ENCODE measurements at regions not wholly inside any gene's neighbourhood (a gene's known extent, or its start where the extent isn't known, plus 50 kb on each side); places are given as distances from the start of the nearest gene placed in this dataset.

- TF ChIP-seq SIX5 (IDR thresholded peaks at IDR 0.05; ENCODE audit: low read depth, low read length) (no peak), CTCF (IDR thresholded peaks at IDR 0.05; ENCODE audit: control extremely low read depth in 1 of 3, insufficient read depth in 1 of 3, low read depth in 1 of 3, low read length in 3 of 3) (no peak), POLR2A (IDR thresholded peaks at IDR 0.05; ENCODE audit: control extremely low read depth in 1 of 2, low read depth in 2 of 2, low read length in 2 of 2) (no peak), RAD21 (IDR thresholded peaks at IDR 0.05 in 1 of 2, conservative IDR thresholded peaks at IDR 0.05 in 1 of 2; ENCODE audit: low read depth in 2 of 2, low read length in 2 of 2) (no peak), BRCA1 (IDR thresholded peaks at IDR 0.05; ENCODE audit: low read depth, low read length) (no peak), CEBPB (IDR thresholded peaks at IDR 0.05; ENCODE audit: low read depth, low read length) (no peak), JUND (IDR thresholded peaks at IDR 0.05; ENCODE audit: low read length) (no peak), EZH2 (IDR thresholded peaks at IDR 0.05; ENCODE audit: low read depth, low read length, severe bottlenecking) (no peak), HDAC6 (IDR thresholded peaks at IDR 0.05; ENCODE audit: low read depth, low read length) (no peak), SP1 (IDR thresholded peaks at IDR 0.05; ENCODE audit: low read depth, low read length) (no peak), SUZ12 (IDR thresholded peaks at IDR 0.05; ENCODE audit: low read length) (no peak), CBX8 (IDR thresholded peaks at IDR 0.05; ENCODE audit: borderline replicate concordance, low read depth, low read length) (no peak)
These were observed 88.8 kb upstream of the ALDH1A3 start for GRCh38 chr15:100790786-100791265.

All from H1 (cell line).